Inferior parietal cortex (tissue), 1 donor: ENCODE measurements at regions not wholly inside any gene's neighbourhood (a gene's known extent, or its start where the extent isn't known, plus 50 kb on each side); places are given as distances from the start of the nearest gene placed in this dataset.

Experiments used
- DNase-seq: peaks from one replicate; pipeline ENCODE4 v3.0.0-alpha.2; 2016; ENCODE audit errors: extremely low spot score

GRCh38 chr2:217275091-217275490, 415.2 kb upstream of the TNP1 start:
- no peak for DNase-seq

GRCh38 chr2:217274578-217274977, 414.7 kb upstream of the TNP1 start:
- DNase-seq = no peak

GRCh38 chr2:217273851-217274250, 414.0 kb upstream of the TNP1 start:
- DNase-seq = no peak

GRCh38 chr2:217273162-217273561, 413.3 kb upstream of the TNP1 start:
- no peak for DNase-seq

- DNase-seq = no peak
Measured at GRCh38 chr2:217271813-217272212, 411.9 kb upstream of the TNP1 start.

GRCh38 chr2:217270485-217271121, 410.7 kb upstream of the TNP1 start:
- no peak for DNase-seq

- no peak for DNase-seq
Measured at GRCh38 chr2:217269701-217270484, 410.0 kb upstream of the TNP1 start.

GRCh38 chr2:217268978-217269377, 409.1 kb upstream of the TNP1 start:
- no peak for DNase-seq

- DNase-seq = no peak
Measured at GRCh38 chr2:217267758-217268157, 407.9 kb upstream of the TNP1 start.

GRCh38 chr2:217263756-217264155, 403.9 kb upstream of the TNP1 start:
- no peak for DNase-seq

GRCh38 chr2:217262911-217263310, 403.0 kb upstream of the TNP1 start:
- no peak for DNase-seq

- no peak for DNase-seq
Measured at GRCh38 chr2:217261452-217261851, 401.6 kb upstream of the TNP1 start.

GRCh38 chr2:217260441-217261115, 400.7 kb upstream of the TNP1 start:
- no peak for DNase-seq

- DNase-seq = no peak
Measured at GRCh38 chr2:217258170-217258569, 398.3 kb upstream of the TNP1 start.

- no peak for DNase-seq
Measured at GRCh38 chr2:217256251-217256650, 396.4 kb upstream of the TNP1 start.

GRCh38 chr2:217254111-217254510, 394.2 kb upstream of the TNP1 start:
- no peak for DNase-seq

- DNase-seq = no peak
Measured at GRCh38 chr2:217252181-217252580, 392.3 kb upstream of the TNP1 start.

GRCh38 chr2:217250013-217250524, 390.2 kb upstream of the TNP1 start:
- no peak for DNase-seq

GRCh38 chr2:217249121-217250012, 389.5 kb upstream of the TNP1 start:
- no peak for DNase-seq

GRCh38 chr2:217248312-217248935, 388.6 kb upstream of the TNP1 start:
- DNase-seq = peak; percentile 60

- DNase-seq = no peak
Measured at GRCh38 chr2:217247476-217247875, 387.6 kb upstream of the TNP1 start.
